Fibroblast of skin of left biceps (primary cell): ENCODE measurements at regions not wholly inside any gene's neighbourhood (a gene's known extent, or its start where the extent isn't known, plus 50 kb on each side); places are given as distances from the start of the nearest gene placed in this dataset.
"Not testable (repeated sequence)": the region's sequence is repeated elsewhere in the genome, so short reads cannot be mapped to it uniquely, and the experiment has no call there.

Experiments used
- DNase-seq, 2 experiments: peaks; one replicate each; pipeline ENCODE4 v3.0.0-alpha.2; 2013; ENCODE audit warnings: low read depth in 2 of 2

- DNase-seq, result peak; percentile 82 to 89
Measured at GRCh38 chr1:219085082-219085481, 88.6 kb upstream of the LYPLAL1 start.

- peak in 1 of 2 experiments; percentile 40 for DNase-seq
Measured at GRCh38 chr1:219085988-219086387, 87.7 kb upstream of the LYPLAL1 start.

- DNase-seq, result no peak
Measured at GRCh38 chr1:219086956-219087469, 86.7 kb upstream of the LYPLAL1 start.

GRCh38 chr1:219088778-219089557 is 84.7 kb upstream of the LYPLAL1 start:
- peak; percentile 56 to 57 for DNase-seq

- no peak for DNase-seq
Measured at GRCh38 chr1:219090607-219091006, 83.1 kb upstream of the LYPLAL1 start.

- peak; percentile 43 to 58 for DNase-seq
Measured at GRCh38 chr1:219092206-219092605, 81.5 kb upstream of the LYPLAL1 start.

- DNase-seq, result no peak
Measured at GRCh38 chr1:219099307-219099706, 74.4 kb upstream of the LYPLAL1 start.

GRCh38 chr1:219100059-219100458 is 73.6 kb upstream of the LYPLAL1 start:
- DNase-seq, result no peak

- not testable (repeated sequence) for DNase-seq
Measured at GRCh38 chr1:219102466-219102865, 71.2 kb upstream of the LYPLAL1 start.

- DNase-seq, result no peak
Measured at GRCh38 chr1:219105893-219106292, 67.8 kb upstream of the LYPLAL1 start.

GRCh38 chr1:219109424-219110018 is 64.2 kb upstream of the LYPLAL1 start:
- DNase-seq, result no peak

GRCh38 chr1:219113261-219113660 is 60.4 kb upstream of the LYPLAL1 start:
- no peak for DNase-seq

GRCh38 chr1:219114014-219114413 is 59.7 kb upstream of the LYPLAL1 start:
- no peak for DNase-seq

GRCh38 chr1:219119839-219120238 is 53.8 kb upstream of the LYPLAL1 start:
- no peak for DNase-seq

- DNase-seq, result peak; percentile 90 to 93
Measured at GRCh38 chr1:219120624-219121544, 52.8 kb upstream of the LYPLAL1 start.

GRCh38 chr1:219121679-219122078 is 52.0 kb upstream of the LYPLAL1 start:
- no peak for DNase-seq

- no peak for DNase-seq
Measured at GRCh38 chr1:219123036-219123435, 50.6 kb upstream of the LYPLAL1 start.
